Neuronal stem cell (in vitro differentiated cells): ENCODE measurements at regions not wholly inside any gene's neighbourhood (a gene's known extent, or its start where the extent isn't known, plus 50 kb on each side); places are given as distances from the start of the nearest gene placed in this dataset.

Experiments
- DNase-seq: peaks from one replicate; pipeline ENCODE4 v3.0.0-alpha.2; 2013; ENCODE audit warnings: low spot score
- H2AFZ ChIP-seq: one replicate; pipeline ENCODE4 v1.6.1; 2013; ENCODE audit warnings: mild to moderate bottlenecking, low read length, inconsistent platforms
- H2AK5ac ChIP-seq: 2 replicates; pipeline ENCODE4 v1.6.1; 2013; ENCODE audit warnings: low read depth, mild to moderate bottlenecking, inconsistent platforms, low read length, moderate library complexity, mixed read lengths
- H2BK120ac ChIP-seq: 2 replicates; pipeline ENCODE4 v1.6.1; 2013; ENCODE audit warnings: low read depth, mild to moderate bottlenecking, inconsistent platforms, low read length, moderate library complexity, mixed read lengths
- H2BK12ac ChIP-seq: one replicate; pipeline ENCODE4 v1.6.1; 2013; ENCODE audit warnings: low read length, inconsistent platforms
- H2BK15ac ChIP-seq: 2 replicates; pipeline ENCODE4 v1.6.1; 2013; ENCODE audit warnings: mild to moderate bottlenecking, low read length, inconsistent platforms, mixed read lengths
- H2BK5ac ChIP-seq: one replicate; pipeline ENCODE4 v1.6.1; 2013; ENCODE audit warnings: inconsistent platforms, mild to moderate bottlenecking, low read length, moderate library complexity
- H3K14ac ChIP-seq: one replicate; pipeline ENCODE4 v1.6.1; 2013; ENCODE audit warnings: low read length, inconsistent platforms
- H3K18ac ChIP-seq: 2 replicates; pipeline ENCODE4 v1.6.1; 2013; ENCODE audit warnings: low read length, inconsistent platforms
- H3K23ac ChIP-seq: 2 replicates; pipeline ENCODE4 v1.6.1; 2013; ENCODE audit warnings: low read depth, mild to moderate bottlenecking, mixed read lengths, low read length, inconsistent platforms; ENCODE audit not compliant: poor library complexity
- H3K27ac ChIP-seq: replicated peaks from 3 replicates; pipeline ENCODE4 v1.5.1; 2013; ENCODE audit warnings: low read length, inconsistent platforms
- H3K27me3 ChIP-seq, 3 experiments: 2 replicates each; pipeline ENCODE4 v1.6.1; 2013; ENCODE audit warnings: low read length in 3 of 3, mild to moderate bottlenecking in 2 of 3, inconsistent platforms in 1 of 3, low read depth in 1 of 3, mixed read lengths in 1 of 3, moderate library complexity in 1 of 3; ENCODE audit not compliant: control insufficient read depth in 3 of 3, insufficient read depth in 3 of 3
- H3K36me3 ChIP-seq, 2 donors: replicated peaks in 1 of 2; 2 replicates each; pipeline ENCODE4 v1.6.1; 2013; ENCODE audit warnings: low read length in 2 of 2; ENCODE audit not compliant: control insufficient read depth in 2 of 2, insufficient read depth in 2 of 2
- H3K4ac ChIP-seq: 2 replicates; pipeline ENCODE4 v1.6.1; 2013; ENCODE audit warnings: inconsistent platforms, mild to moderate bottlenecking, low read length, moderate library complexity
- H3K4me1 ChIP-seq, 2 donors: 1 replicate in 1 of 2; 2 replicates in 1 of 2; pipeline ENCODE4 v1.6.1; 2013; ENCODE audit warnings: low read length in 2 of 2, low read depth in 1 of 2; ENCODE audit not compliant: control insufficient read depth in 2 of 2, insufficient read depth in 1 of 2
- H3K4me2 ChIP-seq: one replicate; pipeline ENCODE4 v1.6.1; 2013; ENCODE audit warnings: mild to moderate bottlenecking, low read length, inconsistent platforms; ENCODE audit not compliant: insufficient read depth, poor library complexity, severe bottlenecking
- H3K4me3 ChIP-seq, 2 donors: 2 replicates each; pipeline ENCODE4 v1.5.1; 2013; ENCODE audit warnings: low read length in 2 of 2, mild to moderate bottlenecking in 2 of 2, inconsistent platforms in 1 of 2, moderate library complexity in 1 of 2
- H3K79me1 ChIP-seq: one replicate; pipeline ENCODE4 v1.6.1; 2013; ENCODE audit warnings: low read depth, mild to moderate bottlenecking, inconsistent platforms, low read length, moderate library complexity
- H3K9ac ChIP-seq: one replicate; pipeline ENCODE4 v1.6.1; 2013; ENCODE audit warnings: mild to moderate bottlenecking, low read depth, low read length, inconsistent platforms; ENCODE audit not compliant: poor library complexity
- H3K9me3 ChIP-seq, 2 donors: replicated peaks in 1 of 2; 2 replicates each; pipeline versions ENCODE3 to v1.6.1; 2013; ENCODE audit warnings: low read length in 2 of 2, mild to moderate bottlenecking in 2 of 2, inconsistent platforms in 1 of 2, low read depth in 1 of 2, mixed read lengths in 1 of 2, moderate library complexity in 1 of 2; ENCODE audit not compliant: control insufficient read depth in 2 of 2, insufficient read depth in 1 of 2
- H4K8ac ChIP-seq: one replicate; pipeline ENCODE4 v1.6.1; 2013; ENCODE audit warnings: low read depth, mild to moderate bottlenecking, inconsistent platforms, low read length, moderate library complexity
- H4K91ac ChIP-seq: one replicate; pipeline ENCODE4 v1.6.1; 2013; ENCODE audit warnings: low read length, low read depth, mild to moderate bottlenecking, inconsistent platforms; ENCODE audit not compliant: poor library complexity
- WGBS, 2 donors: extraction: QIAGEN DNeasy Blood & Tissue Kit; methylation state at CpG; one replicate each; pipeline ENCODE4 v1.1.7; 2013; ENCODE audit warnings: missing lambda C conversion rate in 2 of 2, mixed read lengths in 1 of 2; ENCODE audit not compliant: insufficient read length in 2 of 2, insufficient replicate concordance in 1 of 2; ENCODE audit errors: extremely low coverage in 2 of 2; 5-methylcytosine and 5-hydroxymethylcytosine counted together

GRCh38 chr15:46616033-46616432 is 981.2 kb downstream of the SQOR start:
- H3K4ac ChIP-seq, result no peak overlapping the region
- WGBS, 2 donors, result no CpG with 5 or more reads among the region's 4 CpGs
- H3K23ac ChIP-seq, result no peak overlapping the region
- H3K27ac ChIP-seq, result no peak overlapping the region
- H3K79me1 ChIP-seq, result no peaks in the 10 kb centered on the region
- no peak overlapping the region for H3K14ac ChIP-seq
- H4K8ac ChIP-seq, result no peak overlapping the region
- H2AFZ ChIP-seq, result no peak overlapping the region
- H4K91ac ChIP-seq, result no peak overlapping the region
- H2BK5ac ChIP-seq, result no peak overlapping the region
- no peaks in the 10 kb centered on the region for H3K4me1 ChIP-seq
- H3K9me3 ChIP-seq, result no peaks in the 10 kb centered on the region
- H2BK12ac ChIP-seq, result no peak overlapping the region
- no peaks in the 10 kb centered on the region for H3K27me3 ChIP-seq
- no peak overlapping the region for H3K4me2 ChIP-seq
- no peak overlapping the region for H2AK5ac ChIP-seq
- no peak overlapping the region for H2BK120ac ChIP-seq
- no peaks in the 10 kb centered on the region for H3K36me3 ChIP-seq
- no peak overlapping the region for H3K4me3 ChIP-seq
- no peak overlapping the region for H3K18ac ChIP-seq
- no peak overlapping the region for H2BK15ac ChIP-seq
- no peak overlapping the region for H3K9ac ChIP-seq
- DNase-seq, result no peak

- H2BK5ac ChIP-seq, result no peak overlapping the region
Observed at GRCh38 chr15:46617507-46617906, 982.7 kb downstream of the SQOR start.

GRCh38 chr15:46618984-46619383 is 984.2 kb downstream of the SQOR start:
- H2BK15ac ChIP-seq, result no peak overlapping the region
- whole genome bisulfite sequencing, 2 donors, result no CpG with 5 or more reads among the region's 2 CpGs

More at GRCh38 chr15:46617507-46617906, 982.7 kb downstream of the SQOR start:
- Histone ChIP-seq H3K27ac (no peak overlapping the region), H2BK15ac (no peak overlapping the region), H3K36me3 (no peaks in the 10 kb centered on the region), H4K8ac (no peak overlapping the region), H3K9ac (no peak overlapping the region), H3K18ac (no peak overlapping the region), H3K23ac (no peak overlapping the region), H3K79me1 (no peaks in the 10 kb centered on the region), H3K14ac (no peak overlapping the region), H3K4me1 (no peaks in the 10 kb centered on the region), H3K4me3 (no peak overlapping the region), H2BK12ac (no peak overlapping the region), H4K91ac (no peak overlapping the region), H2AK5ac (no peak overlapping the region), H2BK120ac (no peak overlapping the region), H3K27me3 (no peaks in the 10 kb centered on the region), H3K4me2 (no peak overlapping the region), H3K9me3 (no peaks in the 10 kb centered on the region), H3K4ac (no peak overlapping the region), H2AFZ (no peak overlapping the region)
- no peak for DNase-seq

GRCh38 chr15:46620392-46621013 is 985.7 kb downstream of the SQOR start:
- no peaks in the 10 kb centered on the region for H3K79me1 ChIP-seq
- H3K23ac ChIP-seq, result no peak overlapping the region
- no peak overlapping the region for H4K91ac ChIP-seq
- no peaks in the 10 kb centered on the region for H3K4me1 ChIP-seq
- no peaks in the 10 kb centered on the region for H3K27me3 ChIP-seq
- H3K14ac ChIP-seq, result no peak overlapping the region
- H2BK120ac ChIP-seq, result no peak overlapping the region
- no peak overlapping the region for H2BK5ac ChIP-seq
- DNase-seq, result no peak
- H2AK5ac ChIP-seq, result no peak overlapping the region
- no peak overlapping the region for H3K27ac ChIP-seq
- no peak overlapping the region for H3K4ac ChIP-seq
- H2BK15ac ChIP-seq, result no peak overlapping the region
- H3K36me3 ChIP-seq, result no peaks in the 10 kb centered on the region
- no peaks in the 10 kb centered on the region for H3K9me3 ChIP-seq
- H3K4me2 ChIP-seq, result no peak overlapping the region
- no peak overlapping the region for H3K9ac ChIP-seq
- no peak overlapping the region for H2BK12ac ChIP-seq
- no peak overlapping the region for H2AFZ ChIP-seq
- no peak overlapping the region for H3K4me3 ChIP-seq
- H4K8ac ChIP-seq, result no peak overlapping the region
- H3K18ac ChIP-seq, result no peak overlapping the region

More at GRCh38 chr15:46618984-46619383, 984.2 kb downstream of the SQOR start:
- Histone ChIP-seq H3K14ac (no peak overlapping the region), H3K23ac (no peak overlapping the region), H2BK120ac (no peak overlapping the region), H3K18ac (no peak overlapping the region), H3K4me3 (no peak overlapping the region), H2AFZ (no peak overlapping the region), H3K4me2 (no peak overlapping the region), H3K9ac (no peak overlapping the region), H3K27me3 (no peaks in the 10 kb centered on the region), H3K27ac (no peak overlapping the region), H4K8ac (no peak overlapping the region), H2BK12ac (no peak overlapping the region), H3K9me3 (no peaks in the 10 kb centered on the region), H2AK5ac (no peak overlapping the region), H3K36me3 (no peaks in the 10 kb centered on the region), H4K91ac (no peak overlapping the region), H3K79me1 (no peaks in the 10 kb centered on the region), H2BK5ac (no peak overlapping the region), H3K4me1 (no peaks in the 10 kb centered on the region), H3K4ac (no peak overlapping the region)
- DNase-seq, result no peak
